ENCODE measurements at regions not wholly inside any gene's neighbourhood (a gene's known extent, or its start where the extent isn't known, plus 50 kb on each side); places are given as distances from the start of the nearest gene placed in this dataset.

GRCh38 chr5:93179466-93179865 is 401.6 kb downstream of the NR2F1-AS1 start:
- Mint-ChIP-seq H3K27me3 (ENCODE audit: low read depth) (no peaks in the 10 kb centered on the region), H3K36me3 (ENCODE audit: low read depth) (no peaks in the 10 kb centered on the region), H3K9me3 (no peaks in the 10 kb centered on the region), H3K27ac (no peak overlapping the region), H3K4me1 (ENCODE audit: low read depth) (no peaks in the 10 kb centered on the region), H3K4me3 (no peak overlapping the region)
- no peak for DNase-seq (ENCODE audit: low spot score)

DNA sequence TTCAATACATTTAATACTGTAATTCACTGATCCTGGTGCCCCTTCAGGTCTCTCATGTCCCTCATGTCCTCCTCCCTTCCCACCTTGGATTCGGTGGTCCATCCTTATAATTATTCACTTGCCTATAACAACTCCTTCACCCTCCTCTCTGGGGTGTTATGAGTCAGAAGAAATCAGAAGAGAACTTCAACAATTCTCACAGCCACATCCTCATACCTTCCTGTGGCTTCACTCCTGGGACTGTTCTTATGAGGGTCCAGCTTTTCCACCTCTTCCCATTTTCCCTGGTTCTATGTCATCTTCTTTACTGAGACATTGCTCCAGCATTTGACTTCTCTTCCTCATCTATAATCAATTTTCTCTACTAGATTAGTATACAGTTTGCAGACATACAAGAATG is 406.1 kb downstream of the NR2F1-AS1 start:
- Mint-ChIP-seq H3K9me3 (no peaks in the 10 kb centered on the region), H3K27ac (no peak overlapping the region), H3K4me3 (no peak overlapping the region), H3K36me3 (ENCODE audit: low read depth) (no peaks in the 10 kb centered on the region), H3K4me1 (ENCODE audit: low read depth) (no peaks in the 10 kb centered on the region), H3K27me3 (ENCODE audit: low read depth) (no peaks in the 10 kb centered on the region)
- DNase-seq (ENCODE audit: low spot score), result no peak

DNA sequence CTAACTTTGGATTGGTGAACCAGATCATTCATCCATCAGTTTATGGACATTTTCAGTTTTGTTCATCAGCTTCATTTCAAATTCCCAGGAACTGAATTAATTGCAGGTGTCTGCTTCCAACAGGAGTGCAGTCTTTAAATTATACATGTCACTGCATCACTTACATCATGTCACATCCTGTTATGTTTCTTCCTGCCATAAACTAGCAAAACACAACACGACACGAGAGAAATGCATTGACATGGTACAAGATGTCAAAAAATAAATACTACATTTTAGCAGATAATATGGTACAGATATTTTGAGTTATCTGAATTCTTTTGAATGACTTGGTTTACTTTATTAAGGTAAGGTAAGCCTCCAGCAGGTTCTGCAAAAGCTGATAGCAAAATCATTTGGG is 415.5 kb downstream of the NR2F1-AS1 start:
- no peak overlapping the region for H3K27ac Mint-ChIP-seq

DNA sequence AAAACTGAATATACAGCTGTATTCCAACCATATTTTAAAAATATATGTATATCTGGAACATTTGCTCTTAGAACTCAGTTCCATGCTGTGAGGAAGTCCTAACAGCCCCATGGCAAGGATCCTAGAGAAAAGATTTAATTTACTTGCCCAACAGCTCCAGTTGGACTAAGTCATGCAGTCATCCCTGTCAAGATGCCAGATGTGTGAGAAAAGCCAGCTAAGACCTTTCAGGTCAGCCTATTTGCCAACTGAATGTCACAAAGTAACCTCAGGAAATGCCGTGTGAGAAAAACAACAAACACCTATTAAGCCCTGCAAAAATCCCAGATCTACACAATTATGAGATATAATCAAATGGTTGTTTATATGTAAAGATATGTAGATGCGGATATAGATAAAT is 416.3 kb downstream of the NR2F1-AS1 start:
- Mint-ChIP-seq H3K27ac (no peak overlapping the region), H3K4me1 (ENCODE audit: low read depth) (no peaks in the 10 kb centered on the region), H3K9me3 (no peaks in the 10 kb centered on the region), H3K27me3 (ENCODE audit: low read depth) (no peaks in the 10 kb centered on the region), H3K4me3 (no peak overlapping the region), H3K36me3 (ENCODE audit: low read depth) (no peaks in the 10 kb centered on the region)
- DNase-seq (ENCODE audit: low spot score), result no peak

More for the DNA sequence above, 415.5 kb downstream of the NR2F1-AS1 start:
- no peaks in the 10 kb centered on the region for H3K27me3 Mint-ChIP-seq (ENCODE audit: low read depth)
- no peak for DNase-seq (ENCODE audit: low spot score)
- H3K9me3 Mint-ChIP-seq, result no peaks in the 10 kb centered on the region
- H3K4me3 Mint-ChIP-seq, result no peak overlapping the region
- H3K4me1 Mint-ChIP-seq (ENCODE audit: low read depth), result no peaks in the 10 kb centered on the region
- no peaks in the 10 kb centered on the region for H3K36me3 Mint-ChIP-seq (ENCODE audit: low read depth)

- Mint-ChIP-seq H3K27me3 (ENCODE audit: low read depth) (no peaks in the 10 kb centered on the region), H3K27ac (no peak overlapping the region), H3K4me1 (ENCODE audit: low read depth) (no peaks in the 10 kb centered on the region), H3K4me3 (no peak overlapping the region), H3K9me3 (no peaks in the 10 kb centered on the region), H3K36me3 (ENCODE audit: low read depth) (no peaks in the 10 kb centered on the region)
- DNase-seq (ENCODE audit: low spot score), result no peak
Observed at GRCh38 chr5:93163010-93163663, 417.9 kb downstream of the NR2F1-AS1 start.

- Mint-ChIP-seq H3K4me1 (ENCODE audit: low read depth) (no peaks in the 10 kb centered on the region), H3K4me3 (no peak overlapping the region), H3K36me3 (ENCODE audit: low read depth) (no peaks in the 10 kb centered on the region), H3K9me3 (no peaks in the 10 kb centered on the region), H3K27me3 (ENCODE audit: low read depth) (no peaks in the 10 kb centered on the region), H3K27ac (no peak overlapping the region)
- DNase-seq (ENCODE audit: low spot score), result no peak
Observed at GRCh38 chr5:93161661-93162654, 419.1 kb downstream of the NR2F1-AS1 start.

GRCh38 chr5:93158841-93159240 is 422.2 kb downstream of the NR2F1-AS1 start:
- Mint-ChIP-seq H3K4me3 (no peak overlapping the region), H3K36me3 (ENCODE audit: low read depth) (no peaks in the 10 kb centered on the region), H3K27me3 (ENCODE audit: low read depth) (no peaks in the 10 kb centered on the region), H3K27ac (no peak overlapping the region), H3K4me1 (ENCODE audit: low read depth) (no peaks in the 10 kb centered on the region), H3K9me3 (no peaks in the 10 kb centered on the region)
- no peak for DNase-seq (ENCODE audit: low spot score)

GRCh38 chr5:93156566-93156965 is 424.5 kb downstream of the NR2F1-AS1 start:
- Mint-ChIP-seq H3K4me3 (no peak overlapping the region), H3K27me3 (ENCODE audit: low read depth) (no peaks in the 10 kb centered on the region), H3K36me3 (ENCODE audit: low read depth) (no peaks in the 10 kb centered on the region), H3K27ac (no peak overlapping the region), H3K4me1 (ENCODE audit: low read depth) (no peaks in the 10 kb centered on the region), H3K9me3 (no peaks in the 10 kb centered on the region)
- DNase-seq (ENCODE audit: low spot score), result no peak

GRCh38 chr5:93154535-93154934 is 426.5 kb downstream of the NR2F1-AS1 start:
- no peak for DNase-seq (ENCODE audit: low spot score)
- H3K9me3 Mint-ChIP-seq, result no peaks in the 10 kb centered on the region
- no peaks in the 10 kb centered on the region for H3K4me1 Mint-ChIP-seq (ENCODE audit: low read depth)
- H3K4me3 Mint-ChIP-seq, result no peak overlapping the region
- no peaks in the 10 kb centered on the region for H3K27me3 Mint-ChIP-seq (ENCODE audit: low read depth)
- no peak overlapping the region for H3K27ac Mint-ChIP-seq
- no peaks in the 10 kb centered on the region for H3K36me3 Mint-ChIP-seq (ENCODE audit: low read depth)

DNA sequence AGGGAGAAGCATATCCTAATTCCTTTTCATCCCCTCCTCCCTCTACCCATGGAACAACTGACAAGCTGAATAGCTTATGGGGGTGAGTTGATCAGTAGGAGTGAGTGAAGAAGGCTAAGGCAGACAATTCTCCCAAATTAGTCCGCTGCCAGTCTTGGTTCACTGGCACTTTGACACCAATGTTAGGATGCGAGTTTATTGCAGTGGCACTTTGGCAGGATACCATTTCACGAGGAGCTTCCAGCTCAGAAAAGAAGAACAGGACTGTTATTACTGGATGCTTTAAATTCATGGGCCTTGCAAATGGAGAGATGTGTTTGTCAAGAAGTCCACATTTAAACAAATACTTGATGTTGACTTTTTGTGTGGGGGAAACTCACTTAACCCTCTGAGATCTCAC is 427.6 kb downstream of the NR2F1-AS1 start:
- H3K36me3 Mint-ChIP-seq (ENCODE audit: low read depth), result no peaks in the 10 kb centered on the region
- no peaks in the 10 kb centered on the region for H3K4me1 Mint-ChIP-seq (ENCODE audit: low read depth)

DNA sequence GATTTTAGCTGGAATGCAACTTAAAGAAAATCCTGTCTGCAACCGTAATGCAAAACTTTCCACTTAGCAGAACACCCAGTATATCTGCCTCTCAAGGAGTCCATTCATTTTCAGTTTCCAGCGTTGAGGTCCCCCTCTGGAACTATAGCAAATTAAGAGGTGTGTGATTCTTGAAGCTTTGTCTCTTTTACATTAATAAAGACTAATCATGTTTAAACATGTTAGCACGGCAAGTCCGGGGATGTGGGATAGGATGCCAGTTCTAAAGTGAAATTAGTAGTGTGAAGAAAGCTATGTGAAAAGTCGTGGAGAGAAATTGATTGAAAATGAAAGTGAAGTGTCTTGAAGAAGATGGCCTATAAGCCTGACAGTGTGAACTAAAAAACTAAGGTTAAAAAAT is 429.1 kb downstream of the NR2F1-AS1 start:
- Mint-ChIP-seq H3K27me3 (ENCODE audit: low read depth) (no peaks in the 10 kb centered on the region), H3K9me3 (no peaks in the 10 kb centered on the region), H3K4me1 (ENCODE audit: low read depth) (no peaks in the 10 kb centered on the region), H3K36me3 (ENCODE audit: low read depth) (no peaks in the 10 kb centered on the region), H3K27ac (no peak overlapping the region), H3K4me3 (no peak overlapping the region)
- no peak for DNase-seq (ENCODE audit: low spot score)

More for the DNA sequence above, 427.6 kb downstream of the NR2F1-AS1 start:
- H3K4me3 Mint-ChIP-seq, result no peak overlapping the region
- no peak overlapping the region for H3K27ac Mint-ChIP-seq
- no peaks in the 10 kb centered on the region for H3K27me3 Mint-ChIP-seq (ENCODE audit: low read depth)
- no peaks in the 10 kb centered on the region for H3K9me3 Mint-ChIP-seq
- no peak for DNase-seq (ENCODE audit: low spot score)

- Mint-ChIP-seq H3K4me3 (no peak overlapping the region), H3K4me1 (ENCODE audit: low read depth) (no peaks in the 10 kb centered on the region), H3K9me3 (no peaks in the 10 kb centered on the region), H3K27me3 (ENCODE audit: low read depth) (no peaks in the 10 kb centered on the region), H3K27ac (no peak overlapping the region), H3K36me3 (ENCODE audit: low read depth) (no peaks in the 10 kb centered on the region)
- DNase-seq (ENCODE audit: low spot score), result no peak
Observed at GRCh38 chr5:93151121-93151520, 429.9 kb downstream of the NR2F1-AS1 start.

GRCh38 chr5:93150311-93151012 is 430.6 kb downstream of the NR2F1-AS1 start:
- Mint-ChIP-seq H3K36me3 (ENCODE audit: low read depth) (no peaks in the 10 kb centered on the region), H3K4me1 (ENCODE audit: low read depth) (no peaks in the 10 kb centered on the region), H3K27me3 (ENCODE audit: low read depth) (no peaks in the 10 kb centered on the region), H3K9me3 (no peaks in the 10 kb centered on the region), H3K4me3 (no peak overlapping the region), H3K27ac (no peak overlapping the region)
- no peak for DNase-seq (ENCODE audit: low spot score)

GRCh38 chr5:93145767-93146166 is 435.3 kb downstream of the NR2F1-AS1 start:
- no peaks in the 10 kb centered on the region for H3K27me3 Mint-ChIP-seq (ENCODE audit: low read depth)
- no peak overlapping the region for H3K27ac Mint-ChIP-seq
- H3K9me3 Mint-ChIP-seq, result no peaks in the 10 kb centered on the region
- no peak for DNase-seq (ENCODE audit: low spot score)
- no peak overlapping the region for H3K4me3 Mint-ChIP-seq
- no peaks in the 10 kb centered on the region for H3K4me1 Mint-ChIP-seq (ENCODE audit: low read depth)
- no peaks in the 10 kb centered on the region for H3K36me3 Mint-ChIP-seq (ENCODE audit: low read depth)
